Peyer's patch (tissue), 4 donors: ENCODE measurements at regions not wholly inside any gene's neighbourhood (a gene's known extent, or its start where the extent isn't known, plus 50 kb on each side); places are given as distances from the start of the nearest gene placed in this dataset.

Source experiments
- POLR2A ChIP-seq, 2 donors: fragments of 450-650 bp; IDR thresholded peaks; one replicate each; pipeline ENCODE4 v1.5.1; 2017; ENCODE audit warnings: antibody characterized with exemption in 2 of 2, mild to moderate bottlenecking in 2 of 2, moderate library complexity in 2 of 2
- TF ChIP-seq, protein P1 (sequence below), 6 experiments: fragments of 450-650 bp in 4 of 6; fragments of 200-600 bp in 2 of 6; sonication (generic) in 1 of 6; IDR thresholded peaks; one replicate each; pipeline ENCODE4 v1.5.1; 2017 to 2019; ENCODE audit warnings: antibody characterized with exemption in 6 of 6, mild to moderate bottlenecking in 3 of 6, moderate library complexity in 1 of 6

DNA sequence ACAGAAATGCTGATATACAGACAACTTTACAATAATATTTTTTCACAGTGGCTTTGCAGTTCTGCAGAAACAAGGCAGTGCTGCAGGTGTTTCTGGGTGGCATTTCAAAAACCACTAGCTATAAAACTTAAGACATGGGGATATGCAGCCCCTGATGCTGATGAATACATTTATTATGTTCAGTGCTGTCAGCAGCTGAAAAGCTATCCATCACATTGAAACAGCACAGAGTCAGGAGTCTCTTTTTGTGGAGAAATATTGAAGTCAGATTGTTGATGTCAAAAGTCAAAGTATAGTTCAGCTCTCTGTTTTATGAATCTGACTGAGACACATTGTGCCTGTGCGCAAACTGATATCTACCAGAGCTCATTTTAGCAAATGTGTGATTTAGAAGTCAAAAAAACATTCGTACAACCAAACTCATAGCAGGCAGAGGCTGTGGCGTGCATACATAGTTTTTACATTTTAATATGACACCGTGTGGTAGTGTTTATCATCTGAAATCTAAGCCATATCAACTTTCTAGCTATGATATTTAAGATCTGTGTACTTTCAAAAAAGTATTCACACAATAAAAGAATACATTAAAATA lies 467.6 kb downstream of the PRKD1 start:
- TF ChIP-seq, protein P1, sequence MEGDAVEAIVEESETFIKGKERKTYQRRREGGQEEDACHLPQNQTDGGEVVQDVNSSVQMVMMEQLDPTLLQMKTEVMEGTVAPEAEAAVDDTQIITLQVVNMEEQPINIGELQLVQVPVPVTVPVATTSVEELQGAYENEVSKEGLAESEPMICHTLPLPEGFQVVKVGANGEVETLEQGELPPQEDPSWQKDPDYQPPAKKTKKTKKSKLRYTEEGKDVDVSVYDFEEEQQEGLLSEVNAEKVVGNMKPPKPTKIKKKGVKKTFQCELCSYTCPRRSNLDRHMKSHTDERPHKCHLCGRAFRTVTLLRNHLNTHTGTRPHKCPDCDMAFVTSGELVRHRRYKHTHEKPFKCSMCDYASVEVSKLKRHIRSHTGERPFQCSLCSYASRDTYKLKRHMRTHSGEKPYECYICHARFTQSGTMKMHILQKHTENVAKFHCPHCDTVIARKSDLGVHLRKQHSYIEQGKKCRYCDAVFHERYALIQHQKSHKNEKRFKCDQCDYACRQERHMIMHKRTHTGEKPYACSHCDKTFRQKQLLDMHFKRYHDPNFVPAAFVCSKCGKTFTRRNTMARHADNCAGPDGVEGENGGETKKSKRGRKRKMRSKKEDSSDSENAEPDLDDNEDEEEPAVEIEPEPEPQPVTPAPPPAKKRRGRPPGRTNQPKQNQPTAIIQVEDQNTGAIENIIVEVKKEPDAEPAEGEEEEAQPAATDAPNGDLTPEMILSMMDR (IDR thresholded peaks at IDR 0.05): no peak
- TF ChIP-seq POLR2A (IDR thresholded peaks at IDR 0.05): no peak
